MV-4-11 (cell line): ENCODE measurements at regions not wholly inside any gene's neighbourhood (a gene's known extent, or its start where the extent isn't known, plus 50 kb on each side); places are given as distances from the start of the nearest gene placed in this dataset.
A peak's percentile ranks its signal among the peaks of the same experiment; 100 is the strongest.

Experiments
- DNase-seq: peaks from one replicate; lab custom pipeline; 2025; lab: John Stamatoyannopoulos, UW

DNA sequence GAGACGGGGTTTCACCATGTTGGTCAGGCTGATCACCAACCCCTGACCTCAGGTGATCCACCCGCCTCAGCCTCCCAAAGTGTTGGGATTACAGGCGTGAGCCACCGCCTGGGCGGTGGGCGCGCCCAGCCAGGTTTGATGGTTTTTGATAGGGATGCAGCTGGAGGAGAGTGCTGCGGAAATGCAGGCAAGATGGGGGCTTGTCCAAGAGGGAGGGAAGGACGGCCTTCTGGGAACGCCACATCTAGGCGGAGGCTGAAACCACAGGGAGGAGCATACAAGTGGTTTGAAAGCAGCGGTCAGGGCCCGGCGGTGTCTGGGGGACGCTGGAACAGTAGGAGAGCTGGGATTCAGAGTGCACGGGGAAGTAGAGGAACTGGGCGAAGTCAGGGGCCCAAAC is 134.6 kb downstream of the VRK1 start:
- no peak for DNase-seq

DNA sequence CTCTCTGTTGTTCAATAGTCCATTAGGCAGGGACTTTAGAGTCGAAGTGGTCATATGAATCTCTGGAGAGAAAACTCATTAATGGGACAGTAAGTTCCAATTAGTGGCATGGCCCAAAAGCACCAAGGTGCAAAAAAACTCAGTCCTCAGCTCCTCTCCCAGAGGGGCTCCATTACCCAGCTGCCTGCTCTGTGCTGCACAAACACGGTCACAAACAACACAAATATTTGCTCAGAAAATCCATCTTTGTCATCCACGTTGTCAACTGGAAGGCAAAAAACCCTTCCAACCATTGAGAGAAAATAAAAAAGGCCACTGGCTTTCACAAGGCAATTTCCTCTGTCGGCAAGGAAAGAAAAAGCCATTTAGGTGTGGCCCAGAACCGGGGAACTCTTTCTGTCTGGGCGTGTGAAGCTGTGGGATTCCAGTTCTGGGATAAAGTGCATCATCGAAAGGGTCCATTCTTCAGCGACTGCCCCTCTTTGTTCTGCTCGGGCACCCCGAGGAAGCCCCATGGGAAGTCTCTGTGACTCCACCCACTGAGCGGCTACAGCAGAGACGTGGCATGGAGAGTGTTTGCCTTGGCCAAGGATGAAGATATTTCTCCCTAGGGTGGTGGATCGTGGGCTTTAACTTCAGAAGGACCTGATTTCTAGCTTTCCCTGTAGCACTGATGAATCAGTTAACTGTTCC is 137.6 kb downstream of the VRK1 start:
- DNase-seq: no peak

DNA sequence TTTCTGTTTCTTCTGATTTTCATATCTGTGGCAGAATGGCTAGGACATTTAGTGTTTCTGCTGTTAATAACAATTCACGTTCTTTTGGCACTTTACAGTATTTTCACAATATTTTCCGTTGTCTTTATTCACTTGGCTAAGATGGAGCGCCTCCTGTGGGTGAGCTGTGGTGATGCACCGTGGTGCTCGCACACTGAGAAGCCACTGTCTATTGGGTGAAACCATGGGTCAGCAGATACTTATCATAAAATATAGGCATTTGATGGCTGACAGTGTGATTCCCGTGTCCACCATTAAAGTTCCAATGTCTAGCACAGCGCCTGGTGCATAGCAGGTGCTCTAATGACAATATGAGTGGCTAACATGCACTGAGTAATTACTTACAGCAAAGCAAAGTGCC is 141.8 kb downstream of the VRK1 start:
- DNase-seq: no peak

DNA sequence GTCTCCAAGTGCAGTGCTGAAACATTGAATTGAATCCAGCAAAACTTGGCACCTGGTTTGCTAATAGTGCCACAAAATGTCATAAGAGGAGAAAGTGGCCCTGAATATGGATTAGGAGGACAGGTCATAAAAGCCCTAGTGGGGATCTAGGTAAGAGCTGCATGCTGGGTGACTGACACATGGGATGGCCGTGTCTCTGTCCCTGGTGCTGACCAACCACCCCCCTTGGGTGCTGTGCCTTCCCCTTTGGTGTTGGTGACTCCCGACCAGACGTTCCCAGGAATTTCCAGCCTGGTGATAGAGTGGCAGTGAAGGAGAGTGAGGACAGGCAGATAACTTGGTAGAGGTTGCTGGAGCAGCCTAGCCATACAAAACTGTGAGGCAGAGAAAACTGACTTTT is 142.8 kb downstream of the VRK1 start:
- no peak for DNase-seq

DNA sequence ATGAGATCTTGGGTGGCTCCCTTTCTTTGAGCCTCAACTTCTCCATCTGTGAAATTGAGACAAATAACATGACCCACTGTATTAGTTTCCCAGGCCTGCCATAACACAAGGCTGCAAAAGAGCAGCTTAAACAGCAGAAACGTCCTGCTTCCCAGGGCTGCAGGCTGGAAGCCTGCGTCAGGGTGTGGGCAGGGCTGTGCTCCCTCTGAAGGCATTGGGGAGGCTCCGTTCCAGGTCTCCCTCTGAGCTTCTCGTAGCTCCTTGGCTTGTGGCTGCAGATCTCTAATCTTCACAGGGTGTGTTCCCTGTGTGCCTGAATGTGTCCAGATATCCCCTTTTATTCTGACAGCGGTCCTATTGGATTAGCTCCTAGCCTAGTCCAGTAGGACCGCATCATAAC is 147.1 kb downstream of the VRK1 start:
- no peak for DNase-seq

DNA sequence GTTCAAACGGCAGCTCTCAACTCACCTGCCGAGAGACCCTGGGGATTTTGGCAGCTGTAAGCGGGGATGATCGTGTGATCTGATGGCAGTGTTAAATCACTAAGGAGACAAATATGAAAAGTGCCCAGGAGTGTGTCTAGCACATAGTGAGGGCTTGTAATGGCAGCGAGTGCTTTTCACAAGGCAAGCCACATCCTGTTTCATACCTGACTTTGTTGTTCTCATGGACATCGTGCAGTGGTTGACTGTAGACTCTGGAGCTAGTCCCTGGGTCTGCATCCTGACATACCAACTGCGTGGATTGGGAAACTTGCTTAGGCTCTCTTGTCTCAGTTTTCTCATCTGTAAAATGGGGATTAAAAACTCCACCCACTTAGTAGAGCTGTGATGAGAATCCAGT is 148.5 kb downstream of the VRK1 start:
- DNase-seq: no peak

DNA sequence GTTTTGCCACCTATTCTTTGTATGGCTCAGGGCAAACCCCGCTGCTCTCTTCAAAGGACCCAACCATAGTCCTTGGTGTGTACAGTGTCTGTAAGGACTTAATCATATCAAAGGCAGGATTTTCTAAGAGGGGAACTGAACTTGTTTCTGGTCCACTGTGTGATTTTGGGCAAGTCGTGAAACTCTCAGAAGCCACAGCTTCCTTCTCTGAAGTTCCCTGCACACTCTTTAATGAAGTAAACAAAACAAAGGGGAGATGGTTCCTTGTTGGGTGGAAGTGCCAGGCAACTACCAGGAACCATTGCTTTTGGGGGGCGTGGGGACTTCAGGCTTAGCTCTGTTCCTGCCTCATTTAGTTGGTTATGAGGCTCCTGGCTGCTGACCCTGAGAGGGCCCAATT is 152.4 kb downstream of the VRK1 start:
- peak; percentile 88 for DNase-seq

DNA sequence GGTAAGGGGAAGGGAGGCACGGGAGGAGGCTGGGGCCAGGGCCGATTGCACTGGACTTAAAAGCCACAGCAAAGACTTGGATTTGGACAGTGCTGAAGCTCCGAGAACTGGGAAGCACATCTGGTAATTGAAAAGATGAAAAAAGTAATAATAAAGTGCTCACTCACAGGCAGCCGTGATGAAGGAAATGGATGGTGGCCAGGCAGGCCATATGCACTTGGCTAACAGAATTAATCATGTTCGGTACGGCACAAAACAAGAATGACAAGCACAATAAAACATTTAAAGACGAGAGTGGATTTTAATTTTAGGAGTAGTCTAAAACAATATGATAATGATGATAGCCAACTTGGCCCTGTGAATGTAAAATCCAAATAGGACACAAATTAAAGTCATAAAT is 154.3 kb downstream of the VRK1 start:
- DNase-seq: no peak

DNA sequence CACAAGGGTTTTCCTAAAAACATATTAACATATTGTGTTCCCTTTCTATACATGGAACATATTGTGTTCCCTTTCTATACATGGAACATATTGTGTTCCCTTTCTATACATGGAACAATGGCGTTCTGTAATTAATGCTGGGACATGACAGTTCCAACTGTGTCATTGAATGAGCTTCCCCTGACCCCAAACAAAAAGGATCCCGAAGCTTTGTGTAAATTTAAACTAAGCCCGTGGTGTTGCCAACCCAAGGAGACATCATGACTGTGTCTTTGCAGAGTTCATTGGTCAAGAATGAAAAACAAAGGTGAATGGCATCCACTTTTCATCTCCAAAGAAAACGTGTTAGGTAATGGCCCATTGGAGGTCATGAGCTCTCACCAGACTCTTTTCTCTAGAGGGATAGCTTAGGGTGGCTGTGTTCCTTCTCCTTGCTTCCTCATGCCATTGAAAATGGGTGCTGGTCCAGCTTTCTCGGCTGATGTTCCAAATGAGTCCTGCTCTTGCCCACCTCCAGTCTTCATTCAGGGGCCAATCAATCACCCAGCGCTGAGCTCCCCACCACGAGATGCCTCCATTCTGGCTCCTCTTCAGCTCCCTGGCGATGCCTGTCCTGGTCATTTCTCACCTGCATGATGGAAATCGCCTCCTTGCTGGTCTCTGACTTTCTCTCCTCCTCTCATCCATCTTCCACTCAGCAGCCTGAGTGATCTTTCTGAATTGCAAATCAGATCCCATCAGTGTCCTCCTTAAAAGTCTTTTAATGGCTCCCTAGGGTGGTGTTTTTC is 156.1 kb downstream of the VRK1 start:
- DNase-seq: no peak

DNA sequence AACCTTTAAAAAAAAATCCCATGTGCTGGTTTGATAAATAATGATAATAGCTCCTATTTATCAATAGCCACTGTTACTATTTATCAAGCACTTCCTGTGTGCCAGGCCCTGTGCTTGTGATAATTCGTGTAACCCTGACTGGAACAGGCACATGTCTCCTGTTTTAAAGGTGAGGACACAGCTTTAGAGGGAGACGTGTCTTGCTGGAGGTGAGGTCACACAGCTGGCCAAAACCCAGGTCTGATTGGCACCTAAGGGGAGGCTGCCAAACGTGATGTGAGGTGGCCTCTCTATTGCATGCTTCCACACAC is 156.6 kb downstream of the VRK1 start:
- DNase-seq: no peak

DNA sequence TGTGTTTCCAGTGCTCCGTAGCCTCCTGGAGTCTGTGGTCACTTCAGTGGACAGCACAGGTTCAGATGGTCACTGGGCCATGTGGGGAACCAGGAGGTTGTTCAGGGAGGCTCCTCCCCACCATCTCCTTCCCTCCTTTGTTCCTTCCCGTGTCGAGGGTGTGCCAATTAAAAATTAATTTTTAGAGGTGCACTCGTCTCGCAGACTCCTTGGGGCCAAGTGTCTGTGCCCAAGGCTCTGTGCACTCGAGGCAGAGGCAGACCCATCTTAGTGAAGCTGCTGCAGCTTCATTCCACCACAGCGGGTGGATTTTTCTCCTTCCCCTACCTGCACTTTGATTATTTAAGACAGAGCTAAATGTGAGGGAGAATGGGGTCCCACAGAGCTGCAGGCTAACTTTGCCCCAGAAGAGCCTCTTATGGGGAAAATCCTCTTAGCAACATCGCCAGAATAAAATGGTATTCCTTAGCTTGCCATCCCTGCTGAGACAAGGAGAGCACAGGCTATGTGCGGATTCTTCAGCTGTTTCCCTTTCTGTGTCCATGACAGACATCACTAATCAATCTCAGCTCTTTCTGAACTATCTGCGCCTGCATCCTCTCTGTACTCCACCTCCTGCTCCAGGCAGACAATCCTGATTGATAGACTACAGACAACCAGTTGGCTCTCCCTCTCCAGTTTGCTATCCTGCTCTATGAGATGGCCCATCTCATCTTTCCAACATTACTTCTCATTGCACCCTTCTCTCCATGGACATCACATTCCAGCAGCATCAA is 159.5 kb downstream of the VRK1 start:
- no peak for DNase-seq

DNA sequence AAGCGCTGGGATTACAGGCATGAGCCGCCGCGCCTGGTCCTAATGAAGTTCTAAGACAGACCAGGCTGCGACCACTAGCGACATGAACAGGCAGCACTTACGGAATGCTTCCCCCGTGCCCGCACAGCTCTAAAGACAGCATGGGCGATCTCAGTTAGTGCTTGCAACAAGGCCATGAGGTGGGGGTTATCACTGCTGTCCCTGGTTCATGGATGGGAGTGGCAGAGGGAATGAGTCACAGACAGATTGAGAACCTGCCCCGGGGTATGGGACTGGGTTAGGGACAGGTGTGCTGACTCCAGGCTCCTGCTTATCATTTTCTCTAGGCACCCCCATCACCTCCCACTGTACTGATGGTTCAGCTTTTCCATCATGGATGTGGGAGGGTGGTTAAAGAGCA is 160.9 kb downstream of the VRK1 start:
- DNase-seq: no peak

DNA sequence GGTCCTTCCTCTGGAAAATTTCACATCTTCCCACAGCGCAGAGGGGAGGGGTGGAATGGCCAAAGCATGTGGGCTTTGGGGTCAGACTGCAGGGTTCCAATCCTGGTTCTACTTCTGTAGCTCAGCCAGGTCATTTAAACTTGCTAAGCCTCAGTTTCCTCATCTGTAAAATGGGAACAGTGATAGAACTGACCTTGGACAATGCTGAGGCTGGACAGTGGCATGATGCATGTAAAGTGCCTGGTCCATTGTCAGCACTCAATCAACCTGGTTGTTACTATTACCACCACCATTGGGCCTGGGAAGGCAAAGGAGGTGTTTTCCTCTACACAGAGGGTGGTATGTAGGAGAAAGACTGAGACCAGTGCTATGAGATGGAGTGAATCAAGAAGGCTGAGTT is 162.8 kb downstream of the VRK1 start:
- DNase-seq: no peak

DNA sequence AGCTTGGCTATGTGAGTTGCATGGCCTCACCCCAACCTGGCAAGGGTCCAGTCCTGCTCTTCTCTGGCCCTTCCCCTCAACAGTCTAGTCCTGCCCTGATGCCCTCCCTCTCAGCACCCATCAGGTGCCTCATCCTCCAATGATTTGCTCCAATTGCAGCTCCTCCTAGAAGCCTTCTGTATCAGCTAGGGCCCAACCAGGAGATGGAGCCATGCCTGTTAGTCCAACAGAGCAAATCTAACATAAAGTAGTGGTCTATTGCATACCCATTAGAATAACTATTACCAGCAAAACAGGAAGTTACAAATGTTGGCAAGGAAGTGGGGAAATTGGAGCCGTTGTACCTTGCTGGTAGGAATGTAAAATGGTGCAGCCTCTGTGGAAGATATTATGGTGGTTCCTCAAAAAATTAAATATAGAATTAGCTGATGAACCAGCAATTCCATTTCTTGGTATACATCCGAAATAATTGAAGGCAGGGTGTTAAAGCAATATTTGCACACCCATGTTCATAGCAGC is 163.5 kb downstream of the VRK1 start:
- peak; percentile 23 for DNase-seq

DNA sequence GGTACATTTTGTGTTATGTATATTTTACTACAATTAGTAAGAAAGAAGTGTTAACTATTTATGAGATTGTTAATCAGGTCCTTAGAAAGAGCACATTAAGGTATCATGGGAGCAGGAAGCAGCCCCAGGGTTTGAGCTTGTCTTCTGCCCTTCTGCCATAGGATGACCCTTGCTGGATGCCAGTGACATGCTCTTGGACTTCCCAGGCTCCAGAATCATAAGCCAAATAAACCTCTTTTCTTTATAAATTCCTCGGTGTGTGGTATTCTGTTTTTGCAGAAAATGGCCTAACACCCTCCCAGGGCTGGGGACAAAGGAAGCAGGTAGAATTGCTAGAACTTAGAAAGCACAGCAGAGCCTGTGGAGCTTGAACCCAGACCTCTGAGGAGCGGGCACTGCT is 164.7 kb downstream of the VRK1 start:
- no peak for DNase-seq

DNA sequence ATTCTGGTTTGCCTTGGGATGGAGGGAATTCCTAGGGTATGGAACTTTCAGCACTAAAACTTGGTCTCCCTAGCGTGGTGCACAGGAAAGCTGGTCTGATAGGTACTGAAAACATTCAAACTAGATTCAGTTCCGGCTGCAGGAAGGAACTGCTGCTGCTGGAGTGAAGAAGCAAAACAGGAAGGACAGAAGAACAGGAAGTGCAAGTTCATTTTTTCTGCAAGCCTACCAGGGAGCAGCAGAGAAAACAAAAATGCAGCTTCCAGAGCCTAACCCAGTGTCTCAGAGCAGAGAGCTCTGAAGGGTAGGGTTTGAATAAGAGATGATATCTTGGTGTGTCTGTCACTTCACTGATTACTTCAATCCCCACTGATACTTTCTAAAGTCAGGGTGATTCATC is 165.2 kb downstream of the VRK1 start:
- DNase-seq: peak; percentile 84

DNA sequence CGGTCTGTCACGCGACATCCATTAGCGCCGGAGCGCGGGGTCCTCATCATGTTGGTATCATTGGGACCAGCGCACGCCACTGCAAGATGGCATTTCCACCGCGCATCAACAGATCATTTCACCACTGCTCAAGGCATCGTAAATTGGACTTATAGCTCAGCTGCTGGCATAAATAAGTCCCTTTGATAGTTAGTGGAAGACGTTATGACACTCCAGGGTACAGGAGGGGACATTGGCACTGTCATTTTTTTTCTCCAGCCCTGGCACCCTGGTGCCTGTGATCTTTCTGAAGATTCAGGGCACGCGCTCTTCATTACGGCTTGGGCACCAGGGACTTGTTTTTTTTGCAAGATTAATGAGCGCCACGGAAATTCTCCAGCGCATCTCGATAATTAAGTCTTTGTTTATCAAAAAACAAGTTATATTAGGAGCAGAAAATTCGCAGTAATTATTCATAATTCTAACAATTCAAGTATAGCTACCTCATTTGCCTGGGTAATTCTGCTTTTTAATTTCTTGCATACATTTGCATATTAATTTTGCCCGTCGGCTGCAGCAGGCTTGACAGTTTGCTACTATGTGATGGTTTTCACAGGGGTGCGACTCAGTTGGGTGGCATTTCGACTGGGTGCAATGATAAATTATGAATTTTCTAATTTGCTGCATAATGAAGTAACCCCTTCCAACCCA is 167.7 kb downstream of the VRK1 start:
- DNase-seq: no peak

DNA sequence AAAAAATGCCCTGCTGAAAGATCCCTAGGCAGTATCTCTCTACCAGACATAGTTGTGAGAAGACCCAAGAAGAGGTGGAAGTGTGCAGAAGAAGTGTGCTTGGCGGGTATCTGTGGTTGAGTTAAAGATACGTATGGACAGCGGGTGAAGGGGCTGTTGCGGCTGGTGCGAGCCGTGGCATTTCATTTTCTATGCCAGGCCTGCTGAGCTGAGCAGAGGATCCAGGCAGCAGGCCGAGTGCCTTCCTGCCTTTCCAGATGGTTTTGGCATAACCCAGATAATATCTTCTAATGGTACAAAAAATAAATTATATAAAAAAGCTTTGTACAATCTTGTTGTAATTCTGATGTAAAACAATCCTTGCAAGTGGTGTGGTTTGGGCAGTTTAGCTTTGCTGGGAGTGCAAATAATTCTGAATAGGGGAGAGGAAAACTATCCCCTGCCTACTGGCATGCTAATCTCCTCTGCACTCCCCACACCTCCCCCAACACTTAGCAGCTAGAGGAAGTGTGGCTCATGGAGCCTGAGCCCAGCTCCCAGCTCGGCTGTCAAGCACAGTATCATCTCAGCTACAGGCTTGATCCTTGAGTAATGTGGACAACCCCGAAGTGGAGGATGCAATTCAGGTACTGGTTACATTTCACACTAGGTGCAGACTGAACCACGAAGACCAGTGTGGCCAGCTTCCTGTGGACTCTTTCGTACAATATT is 168.9 kb downstream of the VRK1 start:
- DNase-seq: peak; percentile 11

DNA sequence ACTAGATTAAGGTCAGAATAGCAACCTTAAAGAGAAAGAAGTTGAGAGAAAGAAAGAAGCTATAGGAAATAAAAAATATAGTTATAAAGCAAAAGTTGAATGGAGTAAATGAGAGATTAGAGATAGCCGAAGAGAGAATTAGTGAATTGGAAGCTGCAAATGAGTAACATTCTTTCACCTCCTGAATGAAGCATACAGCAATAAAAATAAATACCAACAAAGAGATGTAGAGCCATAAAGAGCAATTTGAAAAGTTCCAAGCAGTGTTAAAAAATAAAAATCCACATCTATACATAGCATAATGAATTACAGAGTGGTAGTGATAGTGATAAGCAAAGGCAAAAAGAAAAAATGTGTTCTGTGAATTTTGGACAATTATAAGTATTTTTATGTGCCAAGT is 177.9 kb downstream of the VRK1 start:
- DNase-seq: no peak

DNA sequence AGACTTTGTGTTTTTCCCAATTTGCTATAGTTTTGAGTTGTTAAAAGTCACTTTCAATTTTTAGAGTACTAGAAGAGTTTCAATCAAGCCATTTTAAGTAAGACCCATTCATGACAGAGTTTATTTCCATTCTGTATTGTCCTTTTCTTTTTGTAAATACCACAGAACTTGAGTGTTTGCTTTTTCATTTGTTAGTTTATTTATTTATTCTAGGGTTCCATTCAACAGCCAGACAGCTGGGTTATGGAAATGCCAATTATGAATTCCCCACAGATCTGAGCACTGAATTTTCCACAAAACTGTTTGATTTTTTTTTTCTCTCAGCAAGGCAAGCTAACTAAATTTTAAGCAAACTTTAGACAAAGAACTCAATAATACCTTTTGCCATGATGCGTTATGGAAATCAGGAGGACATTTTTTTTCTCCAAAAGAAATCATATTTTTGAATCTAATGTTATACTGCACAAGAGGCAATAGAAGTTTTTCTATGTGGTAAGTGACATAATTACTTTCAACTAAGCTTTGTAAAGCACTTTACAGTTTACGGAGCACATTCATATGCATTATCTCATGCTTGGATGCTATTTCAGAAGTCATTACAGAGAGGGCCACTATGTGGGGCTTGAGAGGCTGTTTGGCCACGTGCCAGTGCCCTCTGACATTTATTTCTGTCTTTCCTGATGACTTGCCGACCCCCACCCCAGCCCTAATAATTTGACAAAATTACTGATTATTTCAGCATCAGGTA is 181.5 kb downstream of the VRK1 start:
- DNase-seq: no peak

DNA sequence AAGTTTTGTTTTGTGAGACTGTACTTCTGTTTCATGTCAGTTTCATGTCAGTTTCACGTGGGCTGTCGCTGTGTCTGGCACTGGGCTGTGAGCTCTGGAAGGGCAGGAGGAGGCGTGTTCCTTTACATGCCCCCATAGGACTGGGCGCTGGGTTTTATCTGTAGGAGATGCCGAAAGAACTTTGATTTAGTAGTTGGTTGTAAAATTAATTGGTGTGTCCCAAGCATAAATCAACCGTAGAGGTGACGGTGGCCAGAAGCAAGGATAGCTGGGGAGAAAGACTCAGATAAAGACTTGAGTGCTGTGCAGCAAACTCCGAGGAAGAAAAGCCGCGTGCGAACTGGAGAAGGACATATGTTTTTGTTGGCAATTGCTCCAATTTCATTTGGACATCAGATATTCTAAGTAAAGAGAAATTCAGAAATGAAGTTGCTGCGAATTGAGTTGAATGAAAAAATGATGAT is 182.5 kb downstream of the VRK1 start:
- no peak for DNase-seq
